HuH-7.5 (cell line): ENCODE measurements at regions not wholly inside any gene's neighbourhood (a gene's known extent, or its start where the extent isn't known, plus 50 kb on each side); places are given as distances from the start of the nearest gene placed in this dataset.

Source experiments
- DNase-seq: peaks from one replicate; pipeline ENCODE4 v3.0.0; 2011; ENCODE audit warnings: low spot score

DNA sequence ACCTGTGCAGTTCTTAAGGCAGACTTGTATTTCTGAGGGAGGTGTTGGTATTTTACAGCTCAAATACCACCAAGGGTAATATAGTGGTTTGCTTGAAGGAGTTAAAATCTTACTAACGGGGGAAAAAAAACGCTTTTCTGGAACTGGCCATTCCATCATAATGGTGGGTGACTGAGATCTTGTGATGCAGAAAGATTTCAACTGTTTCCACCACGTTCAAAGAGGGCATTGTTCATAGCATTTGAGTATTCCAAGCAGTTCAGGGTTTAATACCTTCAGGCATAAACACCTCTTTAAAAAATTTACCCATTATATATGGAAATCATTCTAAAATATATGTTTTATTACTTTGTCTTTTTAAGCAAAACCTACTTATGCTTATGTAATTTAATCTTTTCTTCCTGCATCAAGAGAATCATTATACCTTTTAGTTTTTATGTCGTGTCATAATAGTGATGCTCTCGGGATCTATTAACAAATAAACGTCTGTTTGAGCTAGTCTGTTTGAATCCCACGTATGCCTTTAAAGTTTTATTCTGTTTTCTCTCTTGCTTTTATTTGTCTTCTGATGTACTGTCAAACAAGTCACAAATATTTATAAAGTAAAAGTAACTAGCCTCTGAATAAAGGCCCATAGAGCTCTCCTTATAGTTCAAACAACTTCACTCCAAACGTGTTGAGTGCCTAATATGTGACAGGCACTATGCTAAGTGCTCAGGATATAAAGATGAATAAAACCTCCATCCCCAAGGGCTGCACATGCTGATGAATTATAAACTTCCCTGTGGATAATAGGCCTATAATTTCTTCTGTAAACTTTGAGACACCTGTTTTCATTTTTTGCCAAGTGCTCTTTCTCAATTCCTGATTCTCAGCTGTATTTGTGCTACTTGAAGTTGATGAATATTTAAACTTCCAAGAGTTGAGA, 298.8 kb upstream of the FERMT1 start:
- DNase-seq = no peak

DNA sequence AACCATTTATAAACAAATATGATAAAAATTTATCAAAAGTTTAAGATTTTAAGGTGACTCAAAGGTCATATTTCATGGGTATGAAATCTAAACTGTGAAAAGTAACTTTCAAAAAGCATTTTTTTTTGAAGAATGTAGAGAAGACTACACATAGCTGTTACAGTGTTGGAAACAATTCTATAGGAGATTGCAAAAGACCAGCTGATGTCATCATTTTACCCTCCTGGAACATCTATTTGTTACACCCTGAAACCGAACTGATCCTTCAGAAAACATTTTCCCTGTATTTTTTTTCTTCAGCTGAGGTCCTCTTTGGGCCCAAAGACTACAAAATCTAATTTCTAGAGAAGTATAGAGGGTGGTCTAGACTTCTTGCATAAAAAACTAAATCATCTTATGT, 297.5 kb upstream of the FERMT1 start:
- DNase-seq = no peak

DNA sequence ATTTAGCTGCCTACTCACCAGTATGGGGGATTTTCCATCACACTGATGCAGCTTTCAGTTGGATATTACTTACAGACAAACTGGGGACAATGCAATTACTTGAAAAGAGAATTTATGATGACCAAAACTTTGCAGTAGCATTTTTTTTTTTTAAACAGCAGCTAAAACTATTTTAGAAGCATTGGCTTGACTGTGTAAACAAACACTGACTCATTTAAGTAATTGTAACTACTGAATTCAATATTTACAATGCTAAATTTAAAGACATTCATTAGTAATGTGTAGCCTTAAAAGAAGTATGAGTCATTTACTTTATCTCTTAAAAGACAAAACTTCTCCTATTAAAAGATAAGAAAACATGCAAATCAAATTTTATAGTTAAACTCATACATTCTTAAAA, 295.9 kb upstream of the FERMT1 start:
- DNase-seq = no peak

- no peak for DNase-seq
Measured at GRCh38 chr20:6416371-6416770, 293.5 kb upstream of the FERMT1 start.

- DNase-seq = no peak
Measured at GRCh38 chr20:6411651-6412050, 288.8 kb upstream of the FERMT1 start.

- DNase-seq = no peak
Measured at GRCh38 chr20:6410721-6411120, 287.9 kb upstream of the FERMT1 start.

GRCh38 chr20:6407163-6407562, 284.3 kb upstream of the FERMT1 start:
- DNase-seq = no peak

DNA sequence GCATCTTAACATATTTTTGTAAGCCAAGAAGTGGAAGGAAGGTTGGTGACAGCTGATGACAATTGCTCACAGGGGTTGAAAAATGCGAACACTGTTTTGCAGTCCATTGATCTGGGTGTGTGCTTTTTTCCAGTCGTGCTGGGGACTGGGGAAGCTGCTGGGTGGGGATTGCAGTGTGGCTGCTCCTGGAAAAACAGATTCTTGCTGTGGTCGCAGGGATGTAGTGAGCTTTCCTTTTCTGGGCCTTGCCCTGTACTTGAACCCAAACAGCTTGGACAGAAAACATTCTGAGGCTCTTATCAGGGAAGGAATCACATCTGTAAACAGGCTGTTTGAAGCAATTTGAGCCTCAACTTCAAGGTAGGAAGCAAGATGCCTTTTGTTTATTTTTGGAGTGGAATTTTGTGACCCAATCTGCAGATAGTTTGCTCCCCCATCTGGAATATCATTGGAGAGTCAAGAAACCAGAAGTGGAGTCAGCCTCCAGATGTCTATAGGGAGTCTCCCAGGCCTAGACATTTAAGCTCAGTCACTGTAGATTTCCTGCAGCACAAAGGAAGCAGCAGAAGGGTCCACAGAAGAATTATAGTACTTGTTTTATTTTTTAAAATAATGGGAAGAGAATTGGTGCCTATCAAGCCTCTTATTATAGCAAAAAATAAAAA, 279.2 kb upstream of the FERMT1 start:
- no peak for DNase-seq

DNA sequence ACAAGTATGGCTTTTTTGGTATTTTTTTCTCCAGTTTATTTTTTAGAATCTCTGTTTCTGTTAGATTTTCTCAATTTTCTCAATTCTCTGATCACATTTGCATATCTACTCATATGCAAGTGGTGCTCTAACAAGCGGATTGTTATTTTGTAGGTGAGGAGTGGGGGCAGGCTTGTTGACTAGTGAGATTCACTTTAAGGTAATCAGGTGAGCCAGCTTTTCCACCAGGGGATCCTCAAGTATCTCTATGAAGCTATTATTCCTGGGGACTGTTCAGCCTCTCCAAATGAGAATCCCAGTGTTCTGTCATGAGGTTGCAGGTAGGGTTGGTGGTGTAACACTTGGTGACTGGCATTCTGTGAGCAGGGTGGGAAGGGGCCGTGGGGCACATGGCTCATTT, 274.3 kb upstream of the FERMT1 start:
- DNase-seq = no peak

GRCh38 chr20:6395695-6396094, 272.9 kb upstream of the FERMT1 start:
- no peak for DNase-seq

DNA sequence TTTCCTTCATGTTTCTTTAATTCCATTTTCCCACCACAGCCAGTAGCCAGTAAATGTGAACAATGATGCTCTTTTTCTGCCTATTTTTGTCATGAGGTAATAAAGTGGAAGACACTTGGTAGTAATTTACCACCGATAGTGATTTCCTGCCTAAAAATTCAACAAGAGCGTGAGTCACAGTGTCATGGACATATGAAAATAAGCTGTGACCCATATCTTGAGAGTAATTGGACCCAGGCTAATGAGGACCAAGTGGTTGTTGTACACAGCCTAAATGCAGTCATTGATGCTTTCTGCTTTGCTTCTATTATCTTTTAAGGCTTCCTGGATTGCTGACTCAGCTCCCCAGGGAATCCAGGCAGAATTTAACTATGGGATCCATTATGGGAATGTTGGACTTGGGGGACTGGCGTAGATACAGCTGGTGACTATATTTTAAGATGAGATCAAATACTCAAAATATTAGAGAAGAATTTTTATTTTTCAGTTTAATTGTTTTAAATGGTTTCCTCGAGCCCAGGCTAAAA, 265.9 kb upstream of the FERMT1 start:
- DNase-seq = no peak

- no peak for DNase-seq
Measured at GRCh38 chr20:6384956-6385486, 262.2 kb upstream of the FERMT1 start.

GRCh38 chr20:6384380-6384779, 261.6 kb upstream of the FERMT1 start:
- DNase-seq = no peak

- DNase-seq = no peak
Measured at GRCh38 chr20:6381887-6382286, 259.1 kb upstream of the FERMT1 start.

- DNase-seq = no peak
Measured at GRCh38 chr20:6362245-6362644, 239.4 kb upstream of the FERMT1 start.

- DNase-seq = no peak
Measured at GRCh38 chr20:6360766-6361165, 237.9 kb upstream of the FERMT1 start.

DNA sequence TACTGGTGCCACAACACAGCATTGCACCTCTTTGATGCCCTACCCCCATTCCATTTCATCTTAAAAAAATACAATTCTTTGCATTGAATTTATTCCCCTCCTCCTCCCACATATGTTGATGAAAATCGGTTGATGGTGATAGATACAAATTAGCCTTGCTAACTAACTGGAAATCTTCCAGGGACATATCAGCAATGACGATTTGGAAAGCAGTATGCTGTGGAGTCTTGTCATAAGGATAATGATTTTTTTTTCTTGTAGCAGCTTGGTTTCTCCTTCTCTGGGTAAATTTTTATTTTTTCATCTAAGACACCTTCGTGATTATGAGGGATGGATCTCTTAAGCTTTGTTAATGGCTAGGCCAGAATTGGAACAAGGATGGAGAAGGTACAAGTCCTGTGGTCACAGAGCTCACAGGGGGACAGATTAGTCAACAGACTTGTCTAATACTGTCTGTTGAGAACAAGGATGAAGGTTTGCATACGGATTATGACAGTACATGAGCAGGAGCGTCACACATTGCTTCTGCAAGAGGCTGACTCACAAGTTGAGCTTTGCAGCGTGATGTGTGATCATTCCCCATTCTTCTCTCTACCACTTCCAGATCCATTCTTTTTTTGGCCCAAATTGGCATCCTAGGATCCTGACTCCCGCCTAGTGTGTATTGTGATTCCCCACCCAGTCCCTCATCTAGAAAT, 233.1 kb upstream of the FERMT1 start:
- DNase-seq = no peak

GRCh38 chr20:6348908-6349307, 226.1 kb upstream of the FERMT1 start:
- no peak for DNase-seq

GRCh38 chr20:6347916-6348315, 225.1 kb upstream of the FERMT1 start:
- DNase-seq = no peak

GRCh38 chr20:6341491-6341890, 218.7 kb upstream of the FERMT1 start:
- no peak for DNase-seq

GRCh38 chr20:6339176-6339575, 216.3 kb upstream of the FERMT1 start:
- DNase-seq = no peak

GRCh38 chr20:6333110-6333509, 210.3 kb upstream of the FERMT1 start:
- no peak for DNase-seq
